Cardiac fibroblast (primary cell): ENCODE measurements at regions not wholly inside any gene's neighbourhood (a gene's known extent, or its start where the extent isn't known, plus 50 kb on each side); places are given as distances from the start of the nearest gene placed in this dataset.

ENCODE experiments used
- DNase-seq, 2 donors: peaks; one replicate each; pipeline versions ENCODE4 v3.0.0 to v3.0.0-alpha.2; 2010; ENCODE audit warnings: low read depth in 2 of 2
- H3K4me3 ChIP-seq, 2 donors: replicated peaks in 1 of 2; 1 replicate in 1 of 2; 2 replicates in 1 of 2; pipeline ENCODE4 v1.5.1; 2011; ENCODE audit warnings: low read depth in 2 of 2, low read length in 2 of 2, mild to moderate bottlenecking in 2 of 2, moderate library complexity in 1 of 2
- TF ChIP-seq, protein P1 (sequence below): IDR thresholded peaks from one replicate; pipeline ENCODE4 v1.5.1; 2011; ENCODE audit warnings: low read depth, mild to moderate bottlenecking, low read length, inconsistent platforms

DNA sequence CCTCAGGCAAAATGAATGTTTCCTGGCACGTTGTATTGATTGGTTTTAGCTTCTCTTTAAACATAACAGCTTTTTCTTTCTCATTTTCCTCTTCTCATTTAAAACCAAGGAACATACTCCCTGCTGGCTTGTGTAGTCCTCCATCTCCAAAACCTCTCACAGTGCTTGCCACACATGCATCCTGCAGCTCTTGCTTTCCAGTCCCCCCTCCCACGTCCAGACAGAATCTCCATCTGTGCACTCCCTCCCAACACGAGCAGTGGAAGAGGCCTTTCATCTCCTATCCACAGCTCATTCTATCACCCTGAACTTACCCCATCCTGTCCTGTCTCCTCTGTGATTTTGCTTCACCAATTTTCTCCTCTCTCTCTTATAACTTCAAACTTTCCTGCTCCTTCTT, 99.6 kb upstream of the THSD7B start:
- TF ChIP-seq, protein P1, sequence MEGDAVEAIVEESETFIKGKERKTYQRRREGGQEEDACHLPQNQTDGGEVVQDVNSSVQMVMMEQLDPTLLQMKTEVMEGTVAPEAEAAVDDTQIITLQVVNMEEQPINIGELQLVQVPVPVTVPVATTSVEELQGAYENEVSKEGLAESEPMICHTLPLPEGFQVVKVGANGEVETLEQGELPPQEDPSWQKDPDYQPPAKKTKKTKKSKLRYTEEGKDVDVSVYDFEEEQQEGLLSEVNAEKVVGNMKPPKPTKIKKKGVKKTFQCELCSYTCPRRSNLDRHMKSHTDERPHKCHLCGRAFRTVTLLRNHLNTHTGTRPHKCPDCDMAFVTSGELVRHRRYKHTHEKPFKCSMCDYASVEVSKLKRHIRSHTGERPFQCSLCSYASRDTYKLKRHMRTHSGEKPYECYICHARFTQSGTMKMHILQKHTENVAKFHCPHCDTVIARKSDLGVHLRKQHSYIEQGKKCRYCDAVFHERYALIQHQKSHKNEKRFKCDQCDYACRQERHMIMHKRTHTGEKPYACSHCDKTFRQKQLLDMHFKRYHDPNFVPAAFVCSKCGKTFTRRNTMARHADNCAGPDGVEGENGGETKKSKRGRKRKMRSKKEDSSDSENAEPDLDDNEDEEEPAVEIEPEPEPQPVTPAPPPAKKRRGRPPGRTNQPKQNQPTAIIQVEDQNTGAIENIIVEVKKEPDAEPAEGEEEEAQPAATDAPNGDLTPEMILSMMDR = no peak
- no peak for DNase-seq
- no peak overlapping the region for H3K4me3 ChIP-seq

- H3K4me3 ChIP-seq = no peak overlapping the region
- no peak for DNase-seq
- TF ChIP-seq, protein P1 = no peak
Measured at GRCh38 chr2:136664713-136665405, 100.5 kb upstream of the THSD7B start.

DNA sequence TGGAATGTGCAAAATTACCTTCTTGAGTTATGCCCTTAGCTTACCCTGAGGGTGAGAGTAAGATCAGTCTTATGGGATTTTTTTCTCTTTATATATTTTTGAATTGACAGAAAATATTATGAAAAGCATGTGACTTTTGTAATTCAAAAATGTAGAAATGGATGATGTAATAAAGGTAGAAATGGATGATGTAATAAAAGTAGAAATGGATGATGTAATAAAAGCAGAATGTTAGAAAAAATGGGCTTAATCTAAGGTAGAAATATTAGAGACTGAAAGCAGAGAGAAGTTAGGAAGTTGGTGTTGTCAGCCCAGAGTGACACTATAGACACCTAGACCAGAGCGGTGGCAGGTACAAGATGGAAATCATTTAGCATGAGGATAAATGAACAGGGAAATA, 107.1 kb upstream of the THSD7B start:
- no peak for DNase-seq
- H3K4me3 ChIP-seq = no peak overlapping the region
- TF ChIP-seq, protein P1 = no peak

- no peak overlapping the region for H3K4me3 ChIP-seq
- no peak for DNase-seq
- TF ChIP-seq, protein P1 = no peak
Measured at GRCh38 chr2:136653861-136654260, 111.5 kb upstream of the THSD7B start.

DNA sequence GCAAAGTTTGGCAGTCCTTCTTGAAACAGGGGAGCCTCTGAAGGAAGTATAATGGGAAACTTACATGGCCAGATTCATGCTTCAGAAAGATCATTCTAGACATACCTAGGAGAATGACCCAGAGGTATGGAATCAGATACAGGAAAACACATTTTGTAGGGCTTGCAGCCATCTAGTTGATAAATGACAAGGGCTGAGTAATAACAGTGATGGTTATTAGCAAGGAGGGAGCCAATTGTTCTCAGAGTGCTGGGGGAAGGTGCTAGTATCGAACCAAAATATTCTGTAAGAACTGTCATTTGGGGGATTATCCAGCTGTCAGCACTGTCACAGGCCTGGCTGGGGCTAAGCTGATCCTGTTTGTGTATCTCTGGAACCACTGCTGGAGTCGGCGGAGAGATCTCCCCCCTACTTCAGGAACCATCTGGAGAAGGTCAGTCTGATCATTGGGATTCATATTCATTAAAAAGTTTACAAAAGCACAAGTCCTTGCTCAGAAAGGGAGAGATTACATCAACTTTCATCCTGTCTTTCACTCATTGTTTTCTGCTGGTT, 113.8 kb upstream of the THSD7B start:
- TF ChIP-seq, protein P1 = no peak
- no peak for DNase-seq
- no peak overlapping the region for H3K4me3 ChIP-seq

GRCh38 chr2:136647039-136647438, 118.3 kb upstream of the THSD7B start:
- TF ChIP-seq, protein P1 = no peak
- no peak for DNase-seq
- no peak overlapping the region for H3K4me3 ChIP-seq
